HG02870 (cell line): ENCODE measurements at regions not wholly inside any gene's neighbourhood (a gene's known extent, or its start where the extent isn't known, plus 50 kb on each side); places are given as distances from the start of the nearest gene placed in this dataset.
"Not testable (repeated sequence)": the region's sequence is repeated elsewhere in the genome, so short reads cannot be mapped to it uniquely, and the experiment has no call there.

Source experiments
- ATAC-seq: cut with Tn5 transposase; IDR thresholded peaks from one replicate; pipeline ENCODE4 v1.9.1; 2021; ENCODE audit warnings: mild to moderate bottlenecking, moderate library complexity; ENCODE audit not compliant: unreplicated experiment

- no peak for ATAC-seq
Measured at GRCh38 chr1:187038784-187039183, 210.0 kb downstream of the PLA2G4A start.

GRCh38 chr1:187041104-187041503 lies 212.4 kb downstream of the PLA2G4A start:
- no peak for ATAC-seq

GRCh38 chr1:187042538-187042937 lies 213.8 kb downstream of the PLA2G4A start:
- ATAC-seq: no peak

- ATAC-seq: not testable (repeated sequence)
Measured at GRCh38 chr1:187043433-187043832, 214.7 kb downstream of the PLA2G4A start.

GRCh38 chr1:187044411-187044810 lies 215.7 kb downstream of the PLA2G4A start:
- no peak for ATAC-seq

GRCh38 chr1:187045371-187045770 lies 216.6 kb downstream of the PLA2G4A start:
- ATAC-seq: no peak

- ATAC-seq: no peak
Measured at GRCh38 chr1:187046293-187046692, 217.5 kb downstream of the PLA2G4A start.

GRCh38 chr1:187047298-187047697 lies 218.5 kb downstream of the PLA2G4A start:
- ATAC-seq: no peak

- peak; percentile 86 for ATAC-seq
Measured at GRCh38 chr1:187051618-187052232, 223.0 kb downstream of the PLA2G4A start.

GRCh38 chr1:187053876-187054275 lies 225.1 kb downstream of the PLA2G4A start:
- no peak for ATAC-seq

- no peak for ATAC-seq
Measured at GRCh38 chr1:187054862-187055757, 226.4 kb downstream of the PLA2G4A start.

- ATAC-seq: no peak
Measured at GRCh38 chr1:187063271-187063670, 234.5 kb downstream of the PLA2G4A start.

- ATAC-seq: no peak
Measured at GRCh38 chr1:187067160-187067559, 238.4 kb downstream of the PLA2G4A start.

GRCh38 chr1:187070076-187070475 lies 241.3 kb downstream of the PLA2G4A start:
- no peak for ATAC-seq

GRCh38 chr1:187072262-187073034 lies 243.7 kb downstream of the PLA2G4A start:
- peak; percentile 58 for ATAC-seq

GRCh38 chr1:187073035-187073560 lies 244.3 kb downstream of the PLA2G4A start:
- ATAC-seq: not testable (repeated sequence)

- not testable (repeated sequence) for ATAC-seq
Measured at GRCh38 chr1:187073634-187074245, 245.0 kb downstream of the PLA2G4A start.

- no peak for ATAC-seq
Measured at GRCh38 chr1:187074445-187075048, 245.8 kb downstream of the PLA2G4A start.

- ATAC-seq: no peak
Measured at GRCh38 chr1:187076922-187077321, 248.2 kb downstream of the PLA2G4A start.

- no peak for ATAC-seq
Measured at GRCh38 chr1:187078321-187078720, 249.6 kb downstream of the PLA2G4A start.
